NOMO-1 (cell line): ENCODE measurements at regions not wholly inside any gene's neighbourhood (a gene's known extent, or its start where the extent isn't known, plus 50 kb on each side); places are given as distances from the start of the nearest gene placed in this dataset.
"Not testable (repeated sequence)": the region's sequence is repeated elsewhere in the genome, so short reads cannot be mapped to it uniquely, and the experiment has no call there.

Experiments
- DNase-seq, 2 experiments: peaks; one replicate each; lab custom pipeline; 2025; ENCODE audit not compliant: unreplicated experiment in 2 of 2; lab: John Stamatoyannopoulos, UW

GRCh38 chr21:35396655-35397054 lies 347.6 kb upstream of the RUNX1 start:
- no peak for DNase-seq

- peak in 1 of 2 experiments; percentile 16 for DNase-seq
Measured at GRCh38 chr21:35395728-35396127, 346.6 kb upstream of the RUNX1 start.

DNA sequence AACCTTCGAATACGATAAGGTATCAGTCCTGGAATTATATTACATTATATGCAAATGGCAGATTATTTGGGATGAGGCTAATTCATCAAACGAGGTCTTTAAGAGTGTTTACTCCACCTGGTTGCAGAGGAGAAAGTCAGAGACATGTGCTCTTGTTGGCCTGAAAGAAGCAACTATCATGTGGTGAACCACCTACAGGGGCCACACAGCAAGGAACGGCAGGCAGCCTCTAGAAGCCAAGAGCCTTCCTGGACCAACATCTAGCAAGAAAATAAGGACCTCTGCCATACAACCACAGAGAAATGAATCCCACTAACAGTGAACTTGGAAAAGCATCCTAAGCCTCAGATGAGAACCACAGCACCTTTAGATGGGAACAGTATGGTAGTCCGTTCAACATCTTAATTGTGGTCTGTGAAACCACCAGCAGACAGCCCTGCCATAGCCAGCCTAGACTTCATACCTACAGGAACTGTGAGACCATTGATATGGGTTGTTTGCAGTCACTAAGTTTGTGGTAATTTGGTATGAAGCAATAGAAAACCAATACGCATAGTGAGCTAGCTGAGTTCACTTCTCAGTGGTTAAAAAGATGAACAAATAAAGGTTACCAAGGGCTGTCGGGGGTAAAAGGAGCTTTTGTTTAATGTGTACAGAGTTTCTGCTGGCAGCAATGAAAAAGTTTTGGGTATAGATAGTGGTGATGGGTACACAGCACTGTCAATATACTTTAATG lies 345.7 kb upstream of the RUNX1 start:
- DNase-seq, result peak; percentile 27 to 70

- no peak for DNase-seq
Measured at GRCh38 chr21:35394049-35394448, 344.9 kb upstream of the RUNX1 start.

GRCh38 chr21:35390013-35390776 lies 341.1 kb upstream of the RUNX1 start:
- DNase-seq, result no peak

- no peak for DNase-seq
Measured at GRCh38 chr21:35386491-35387079, 337.5 kb upstream of the RUNX1 start.

- DNase-seq, result no peak
Measured at GRCh38 chr21:35384375-35384774, 335.3 kb upstream of the RUNX1 start.

DNA sequence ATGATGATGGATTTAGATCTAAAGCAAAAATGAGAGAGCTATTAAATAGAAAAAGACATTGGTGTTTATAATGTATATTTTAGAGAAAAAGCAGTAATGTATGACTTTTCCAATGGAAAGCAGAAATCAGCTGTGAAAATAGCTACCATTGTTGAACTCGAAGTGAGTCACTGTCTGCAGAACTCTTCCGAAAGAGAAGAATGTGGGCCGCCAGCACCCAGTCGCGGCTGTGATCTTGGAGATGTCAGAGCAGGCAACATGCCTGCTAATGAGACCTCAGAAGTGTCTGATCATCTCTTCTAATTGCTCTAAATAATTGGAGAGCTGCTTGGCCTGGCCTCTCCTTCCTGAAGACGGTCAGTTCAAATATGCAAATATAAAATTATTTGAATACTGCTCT lies 333.6 kb upstream of the RUNX1 start:
- DNase-seq, result no peak

- DNase-seq, result no peak
Measured at GRCh38 chr21:35381743-35382310, 332.7 kb upstream of the RUNX1 start.

GRCh38 chr21:35380304-35380703 lies 331.2 kb upstream of the RUNX1 start:
- DNase-seq, result not testable (repeated sequence)

GRCh38 chr21:35378881-35379280 lies 329.8 kb upstream of the RUNX1 start:
- DNase-seq, result no peak

- DNase-seq, result no peak
Measured at GRCh38 chr21:35377505-35378090, 328.5 kb upstream of the RUNX1 start.

GRCh38 chr21:35376406-35377135 lies 327.5 kb upstream of the RUNX1 start:
- DNase-seq, result no peak

- DNase-seq, result no peak
Measured at GRCh38 chr21:35375115-35375514, 326.0 kb upstream of the RUNX1 start.

DNA sequence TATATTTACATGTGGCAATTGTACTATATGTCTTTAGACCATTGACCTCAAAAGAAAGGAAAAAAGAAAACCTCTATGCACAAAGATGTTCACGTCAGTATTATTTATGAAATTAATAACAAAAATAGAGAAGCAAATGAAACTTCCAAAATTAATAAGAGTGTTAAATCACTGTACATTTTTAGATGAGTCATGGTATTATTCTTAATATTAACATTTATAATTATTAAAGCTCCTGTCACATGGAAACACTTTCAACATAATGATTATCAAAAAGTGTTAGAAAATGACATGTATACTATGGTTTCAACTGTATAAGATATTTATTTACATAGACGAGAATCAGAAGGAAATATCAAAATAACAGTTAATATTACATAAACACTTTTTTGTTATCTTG lies 324.9 kb upstream of the RUNX1 start:
- DNase-seq, result no peak

- no peak for DNase-seq
Measured at GRCh38 chr21:35372201-35372600, 323.1 kb upstream of the RUNX1 start.

DNA sequence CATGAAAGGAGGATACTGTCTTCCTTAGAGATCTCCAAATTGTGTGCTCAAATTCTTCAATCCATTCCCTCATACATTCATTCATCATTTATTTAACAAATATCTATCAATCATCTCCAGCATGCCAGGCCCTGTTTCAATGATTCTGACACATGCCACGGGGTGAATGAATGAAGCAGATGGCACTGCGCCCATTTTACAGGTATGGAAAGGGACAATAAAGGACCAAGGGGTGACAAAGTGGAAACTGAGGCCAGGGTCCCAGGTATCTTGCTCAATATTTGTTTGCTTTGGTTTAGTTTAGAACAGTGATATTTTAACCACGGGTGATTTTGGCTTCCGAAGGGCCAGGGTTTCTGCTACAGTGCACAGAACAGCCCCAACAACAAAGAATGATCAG lies 321.6 kb upstream of the RUNX1 start:
- no peak for DNase-seq

- no peak for DNase-seq
Measured at GRCh38 chr21:35370071-35370470, 321.0 kb upstream of the RUNX1 start.

DNA sequence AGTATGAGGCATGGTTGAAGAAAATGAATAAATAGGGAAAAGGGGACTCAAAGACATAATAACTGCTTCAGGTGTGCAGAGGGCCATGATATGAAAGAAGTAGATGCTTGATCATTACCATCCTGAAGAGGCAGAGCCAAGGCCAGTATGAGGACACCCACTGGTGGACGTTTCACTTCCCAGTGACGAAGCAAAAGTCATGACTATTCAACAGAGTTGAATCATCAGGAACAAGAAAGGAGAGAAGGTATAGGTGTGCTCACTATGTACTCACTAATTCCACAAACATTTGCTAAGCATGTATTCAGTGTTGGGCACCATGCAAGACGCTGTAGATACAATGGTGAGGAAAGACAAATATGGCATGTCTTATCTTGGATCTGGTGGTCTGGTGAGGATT lies 319.2 kb upstream of the RUNX1 start:
- DNase-seq, result no peak

GRCh38 chr21:35367553-35367952 lies 318.5 kb upstream of the RUNX1 start:
- DNase-seq, result no peak
